GM19239 (cell line): ENCODE measurements at regions not wholly inside any gene's neighbourhood (a gene's known extent, or its start where the extent isn't known, plus 50 kb on each side); places are given as distances from the start of the nearest gene placed in this dataset.

ENCODE experiments used
- DNase-seq: peaks from one replicate; pipeline ENCODE4 v3.0.0; 2011; ENCODE audit warnings: low spot score; ENCODE audit not compliant: insufficient read length
- FAIRE-seq: peaks from 2 replicates; lab custom pipeline; 2011; peaks lifted over from hg19 to GRCh38; lab: Jason Lieb, UNC

- no peak for DNase-seq
- no peak for FAIRE-seq
These were observed 115.2 kb downstream of the TTC32 start for GRCh38 chr2:19786408-19787058.

- DNase-seq, result no peak
- FAIRE-seq, result no peak
These were observed 115.9 kb downstream of the TTC32 start for GRCh38 chr2:19785867-19786266.

GRCh38 chr2:19785447-19785846 lies 116.3 kb downstream of the TTC32 start:
- FAIRE-seq, result no peak
- DNase-seq, result no peak

GRCh38 chr2:19784456-19784855 lies 117.3 kb downstream of the TTC32 start:
- no peak for DNase-seq

GRCh38 chr2:19783935-19784334 lies 117.8 kb downstream of the TTC32 start:
- FAIRE-seq, result no peak
- no peak for DNase-seq

More at GRCh38 chr2:19784456-19784855, 117.3 kb downstream of the TTC32 start:
- FAIRE-seq, result no peak

GRCh38 chr2:19776941-19777514 lies 124.8 kb downstream of the TTC32 start:
- FAIRE-seq, result no peak
- DNase-seq, result no peak

GRCh38 chr2:19775838-19776237 lies 125.9 kb downstream of the TTC32 start:
- DNase-seq (no peak), FAIRE-seq (no peak)

GRCh38 chr2:19775315-19775714 lies 126.5 kb downstream of the TTC32 start:
- DNase-seq (no peak), FAIRE-seq (no peak)

GRCh38 chr2:19774805-19775176 lies 127.0 kb downstream of the TTC32 start:
- FAIRE-seq (no peak), DNase-seq (no peak)

- FAIRE-seq (no peak), DNase-seq (no peak)
These were observed 128.8 kb downstream of the TTC32 start for GRCh38 chr2:19772981-19773380.

- FAIRE-seq, result no peak
- no peak for DNase-seq
These were observed 132.3 kb downstream of the TTC32 start for GRCh38 chr2:19769513-19769912.

- DNase-seq (no peak), FAIRE-seq (no peak)
These were observed 133.9 kb downstream of the TTC32 start for GRCh38 chr2:19767899-19768298.

GRCh38 chr2:19764998-19765397 lies 136.8 kb downstream of the TTC32 start:
- FAIRE-seq (no peak), DNase-seq (no peak)

- FAIRE-seq (no peak), DNase-seq (no peak)
These were observed 138.1 kb downstream of the TTC32 start for GRCh38 chr2:19763731-19764130.

- DNase-seq, result no peak
- FAIRE-seq, result no peak
These were observed 138.7 kb downstream of the TTC32 start for GRCh38 chr2:19762959-19763605.

- FAIRE-seq, result no peak
- no peak for DNase-seq
These were observed 139.6 kb downstream of the TTC32 start for GRCh38 chr2:19762142-19762541.

- FAIRE-seq, result no peak
- no peak for DNase-seq
These were observed 141.9 kb downstream of the TTC32 start for GRCh38 chr2:19759880-19760279.

GRCh38 chr2:19758658-19759057 lies 143.1 kb downstream of the TTC32 start:
- no peak for FAIRE-seq
- no peak for DNase-seq

- FAIRE-seq, result no peak
- no peak for DNase-seq
These were observed 144.2 kb downstream of the TTC32 start for GRCh38 chr2:19757586-19757985.

- no peak for DNase-seq
- no peak for FAIRE-seq
These were observed 146.9 kb downstream of the TTC32 start for GRCh38 chr2:19754907-19755306.

- no peak for FAIRE-seq
- DNase-seq, result no peak
These were observed 148.0 kb downstream of the TTC32 start for GRCh38 chr2:19753818-19754217.

GRCh38 chr2:19753314-19753713 lies 148.5 kb downstream of the TTC32 start:
- no peak for FAIRE-seq
- DNase-seq, result no peak
